Neural cell (in vitro differentiated cells): ENCODE measurements at regions not wholly inside any gene's neighbourhood (a gene's known extent, or its start where the extent isn't known, plus 50 kb on each side); places are given as distances from the start of the nearest gene placed in this dataset.

Experiments
- H2AFZ ChIP-seq: fragments of 200-600, 300-800 bp; sonication (generic), shearing (Covaris generic); 2 replicates; pipeline ENCODE4 v1.6.0; 2014; ENCODE audit warnings: low read depth, mild to moderate bottlenecking, antibody characterized with exemption, low read length, moderate library complexity
- H3F3A ChIP-seq: fragments of 200-600 bp; shearing (Covaris generic); 2 replicates; pipeline ENCODE4 v1.6.1; 2016; ENCODE audit warnings: mild to moderate bottlenecking, moderate library complexity, mixed read lengths, antibody characterized with exemption, low read length; ENCODE audit not compliant: insufficient read depth, poor library complexity, severe bottlenecking
- H3K27ac ChIP-seq: fragments of 200-600, 300-800 bp; sonication (generic), shearing (Covaris generic); 2 replicates; pipeline ENCODE4 v1.5.1; 2014; ENCODE audit warnings: mild to moderate bottlenecking, low read length, moderate library complexity
- H3K27me3 ChIP-seq: fragments of 300-800, 200-600 bp; sonication (generic), shearing (Covaris generic); 2 replicates; pipeline ENCODE4 v1.6.0; 2014; ENCODE audit warnings: mild to moderate bottlenecking, low read depth, low read length, moderate library complexity; ENCODE audit not compliant: insufficient read depth
- H3K36me3 ChIP-seq: fragments of 300-800, 200-600 bp; sonication (generic), shearing (Covaris generic); 2 replicates; pipeline ENCODE4 v1.5.1; 2014; ENCODE audit warnings: mild to moderate bottlenecking, antibody characterized with exemption, low read length, moderate library complexity; ENCODE audit not compliant: insufficient read depth
- H3K4me2 ChIP-seq: fragments of 300-800, 200-600 bp; sonication (generic), shearing (Covaris generic); 2 replicates; pipeline ENCODE4 v1.6.0; 2014; ENCODE audit warnings: mild to moderate bottlenecking, low read length
- H3K4me3 ChIP-seq: fragments of 300-800, 200-600 bp; sonication (generic), shearing (Covaris generic); 2 replicates; pipeline ENCODE4 v1.5.1; 2014; ENCODE audit warnings: mild to moderate bottlenecking, low read length, moderate library complexity
- H3K79me2 ChIP-seq: fragments of 200-600 bp; shearing (Covaris generic); replicated peaks from 2 replicates; pipeline ENCODE4 v1.6.0; 2014; ENCODE audit warnings: mild to moderate bottlenecking, low read length, moderate library complexity; ENCODE audit not compliant: insufficient read depth
- H3K9ac ChIP-seq: fragments of 300-800, 200-600 bp; sonication (generic), shearing (Covaris generic); 2 replicates; pipeline ENCODE4 v1.6.1; 2016; ENCODE audit warnings: mild to moderate bottlenecking, low read length, mixed read lengths
- H3K9me2 ChIP-seq: fragments of 200-600 bp; shearing (Covaris generic); 2 replicates; pipeline ENCODE4 v1.6.1; 2016; ENCODE audit warnings: mild to moderate bottlenecking, low read length, mixed read lengths; ENCODE audit not compliant: insufficient read depth
- H3K9me3 ChIP-seq: fragments of 200-600, 300-800 bp; sonication (generic), shearing (Covaris generic); 2 replicates; pipeline ENCODE4 v1.6.1; 2016; ENCODE audit warnings: mild to moderate bottlenecking, mixed run types, low read length, moderate library complexity, mixed read lengths
- H4K20me1 ChIP-seq: fragments of 200-600 bp; shearing (Covaris generic); 2 replicates; pipeline ENCODE4 v1.6.1; 2016; ENCODE audit warnings: mild to moderate bottlenecking, mixed run types; ENCODE audit not compliant: insufficient read depth
- CTCF ChIP-seq: fragments of 450-650 bp; IDR thresholded peaks from 2 replicates; pipeline ENCODE4 v1.5.1; 2014; ENCODE audit warnings: antibody characterized with exemption, mild to moderate bottlenecking, moderate library complexity; ENCODE audit not compliant: poor library complexity, severe bottlenecking
- EP300 ChIP-seq: fragments of 450-650 bp; conservative IDR thresholded peaks from 2 replicates; pipeline ENCODE4 v1.6.1; 2014; ENCODE audit warnings: antibody characterized with exemption, mild to moderate bottlenecking, moderate library complexity; ENCODE audit not compliant: poor library complexity, severe bottlenecking
- EZH2 ChIP-seq: fragments of 200-600, 300-800 bp; shearing (Covaris generic), sonication (generic); IDR thresholded peaks from 2 replicates; pipeline ENCODE4 v1.6.1; 2014; ENCODE audit warnings: antibody characterized with exemption, low read length, borderline replicate concordance, mild to moderate bottlenecking; ENCODE audit not compliant: insufficient read depth, poor library complexity, severe bottlenecking
- MXI1 ChIP-seq: fragments of 450-650 bp; conservative IDR thresholded peaks from 2 replicates; pipeline ENCODE4 v1.6.1; 2014; ENCODE audit warnings: antibody characterized with exemption, mild to moderate bottlenecking; ENCODE audit not compliant: poor library complexity, severe bottlenecking
- POLR2AphosphoS5 ChIP-seq: IDR thresholded peaks from 2 replicates; pipeline ENCODE4 v1.6.1; 2012
- RAD21 ChIP-seq: fragments of 450-650 bp; conservative IDR thresholded peaks from 2 replicates; pipeline ENCODE4 v1.6.1; 2014; ENCODE audit warnings: antibody characterized with exemption, mild to moderate bottlenecking, moderate library complexity
- REST ChIP-seq: IDR thresholded peaks from 2 replicates; pipeline ENCODE4 v1.6.1; 2012; ENCODE audit warnings: borderline replicate concordance
- SMC3 ChIP-seq: fragments of 450-650 bp; conservative IDR thresholded peaks from 2 replicates; pipeline ENCODE4 v1.6.1; 2014; ENCODE audit warnings: antibody characterized with exemption, mild to moderate bottlenecking, moderate library complexity; ENCODE audit not compliant: poor library complexity
- TAF1 ChIP-seq: IDR thresholded peaks from 2 replicates; pipeline ENCODE4 v1.6.1; 2012; ENCODE audit warnings: low read depth

- no peaks in the 10 kb centered on the region for H3K27me3 ChIP-seq
- no peak overlapping the region for H3K9ac ChIP-seq
- H3F3A ChIP-seq = no peaks in the 10 kb centered on the region
- no peak overlapping the region for H2AFZ ChIP-seq
- H3K9me3 ChIP-seq = no peaks in the 10 kb centered on the region
- no peak overlapping the region for H3K4me3 ChIP-seq
- no peaks in the 10 kb centered on the region for H4K20me1 ChIP-seq
- no peak overlapping the region for H3K27ac ChIP-seq
- no peaks in the 10 kb centered on the region for H3K9me2 ChIP-seq
- TF ChIP-seq TAF1 (no peak), SMC3 (no peak), REST (no peak), POLR2AphosphoS5 (no peak), MXI1 (no peak), CTCF (no peak), EZH2 (no peak), EP300 (no peak), RAD21 (no peak)
- H3K36me3 ChIP-seq = no peaks in the 10 kb centered on the region
- H3K4me2 ChIP-seq = no peak overlapping the region
- H3K79me2 ChIP-seq = no peaks in the 10 kb centered on the region
Measured at GRCh38 chr1:183719289-183719688, 66.2 kb upstream of the APOBEC4 start.

GRCh38 chr1:183716286-183716685 is 63.2 kb upstream of the APOBEC4 start:
- Histone ChIP-seq H2AFZ (no peak overlapping the region), H3K9ac (no peak overlapping the region)

More at GRCh38 chr1:183716286-183716685, 63.2 kb upstream of the APOBEC4 start:
- Histone ChIP-seq H3K4me2 (no peak overlapping the region), H3K9me3 (no peaks in the 10 kb centered on the region), H3K79me2 (no peaks in the 10 kb centered on the region), H3F3A (no peaks in the 10 kb centered on the region), H3K9me2 (no peaks in the 10 kb centered on the region), H3K27me3 (no peaks in the 10 kb centered on the region), H3K36me3 (no peaks in the 10 kb centered on the region), H4K20me1 (no peaks in the 10 kb centered on the region), H3K4me3 (no peak overlapping the region), H3K27ac (no peak overlapping the region)
- no peak for TF ChIP-seq CTCF
- TF ChIP-seq TAF1 = no peak
- no peak for TF ChIP-seq RAD21
- TF ChIP-seq EZH2 = no peak
- TF ChIP-seq POLR2AphosphoS5 = no peak
- TF ChIP-seq REST = no peak
- no peak for TF ChIP-seq SMC3
